ENCODE measurements at regions not wholly inside any gene's neighbourhood (a gene's known extent, or its start where the extent isn't known, plus 50 kb on each side); places are given as distances from the start of the nearest gene placed in this dataset.

- Histone ChIP-seq H3K27me3 (ENCODE audit: control insufficient read depth, extremely low read depth, insufficient read depth, low read length) (no peaks in the 10 kb centered on the region), H3K79me2 (ENCODE audit: control insufficient read depth, insufficient read depth, low read length) (no peaks in the 10 kb centered on the region), H3K4me3 (ENCODE audit: control insufficient read depth in 2 of 3, extremely low read depth in 1 of 3, insufficient read depth in 2 of 3, low read depth in 1 of 3, low read length in 3 of 3) (no peak overlapping the region), H2AFZ (ENCODE audit: control insufficient read depth, low read length) (no peak overlapping the region), H3K27ac (ENCODE audit: control insufficient read depth, insufficient read depth, low read length) (no peak overlapping the region), H3K9me3 (ENCODE audit: control insufficient read depth, low read depth, low read length) (no peaks in the 10 kb centered on the region), H3K9me1 (ENCODE audit: control insufficient read depth, extremely low read depth, insufficient read depth, low read length) (no peaks in the 10 kb centered on the region), H4K20me1 (ENCODE audit: control insufficient read depth, extremely low read depth, insufficient read depth, low read length) (no peaks in the 10 kb centered on the region), H3K36me3 (ENCODE audit: control insufficient read depth in 2 of 2, extremely low read depth in 1 of 2, insufficient read depth in 2 of 2, low read length in 2 of 2) (no peaks in the 10 kb centered on the region), H3K4me1 (ENCODE audit: control insufficient read depth, extremely low read depth, insufficient read depth, low read length) (no peaks in the 10 kb centered on the region), H3K4me2 (ENCODE audit: control insufficient read depth, extremely low read depth, insufficient read depth, low read depth, low read length) (no peak overlapping the region), H3K9ac (ENCODE audit: control insufficient read depth, extremely low read depth, insufficient read depth, low read length) (no peak overlapping the region)
- dilution Hi-C loops (cut with MboI; ENCODE audit: extremely low pct_ligation_motif_present, low sequenced_read_pairs): no loop called here
- FAIRE-seq (no peak), DNase-seq (ENCODE audit: low read depth, low spot score) (no peak)
- TF ChIP-seq, protein P1, sequence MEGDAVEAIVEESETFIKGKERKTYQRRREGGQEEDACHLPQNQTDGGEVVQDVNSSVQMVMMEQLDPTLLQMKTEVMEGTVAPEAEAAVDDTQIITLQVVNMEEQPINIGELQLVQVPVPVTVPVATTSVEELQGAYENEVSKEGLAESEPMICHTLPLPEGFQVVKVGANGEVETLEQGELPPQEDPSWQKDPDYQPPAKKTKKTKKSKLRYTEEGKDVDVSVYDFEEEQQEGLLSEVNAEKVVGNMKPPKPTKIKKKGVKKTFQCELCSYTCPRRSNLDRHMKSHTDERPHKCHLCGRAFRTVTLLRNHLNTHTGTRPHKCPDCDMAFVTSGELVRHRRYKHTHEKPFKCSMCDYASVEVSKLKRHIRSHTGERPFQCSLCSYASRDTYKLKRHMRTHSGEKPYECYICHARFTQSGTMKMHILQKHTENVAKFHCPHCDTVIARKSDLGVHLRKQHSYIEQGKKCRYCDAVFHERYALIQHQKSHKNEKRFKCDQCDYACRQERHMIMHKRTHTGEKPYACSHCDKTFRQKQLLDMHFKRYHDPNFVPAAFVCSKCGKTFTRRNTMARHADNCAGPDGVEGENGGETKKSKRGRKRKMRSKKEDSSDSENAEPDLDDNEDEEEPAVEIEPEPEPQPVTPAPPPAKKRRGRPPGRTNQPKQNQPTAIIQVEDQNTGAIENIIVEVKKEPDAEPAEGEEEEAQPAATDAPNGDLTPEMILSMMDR (optimal IDR thresholded peaks at IDR 0.05 in 1 of 3, IDR thresholded peaks at IDR 0.05 in 1 of 3, conservative IDR thresholded peaks at IDR 0.05 in 1 of 3; ENCODE audit: extremely low read depth in 1 of 3, insufficient read depth in 2 of 3, low read length in 3 of 3): no peak
- TF ChIP-seq EZH2 (IDR thresholded peaks at IDR 0.05; ENCODE audit: low read length): no peak
Measured at GRCh38 chr2:221816566-221816965, 244.5 kb upstream of the EPHA4 start.

GRCh38 chr2:221810650-221811049 lies 238.5 kb upstream of the EPHA4 start:
- Histone ChIP-seq H4K20me1 (ENCODE audit: control insufficient read depth, extremely low read depth, insufficient read depth, low read length) (no peaks in the 10 kb centered on the region), H3K4me1 (ENCODE audit: control insufficient read depth, extremely low read depth, insufficient read depth, low read length) (no peaks in the 10 kb centered on the region), H3K79me2 (ENCODE audit: control insufficient read depth, insufficient read depth, low read length) (no peaks in the 10 kb centered on the region), H3K4me2 (ENCODE audit: control insufficient read depth, extremely low read depth, insufficient read depth, low read depth, low read length) (no peak overlapping the region), H3K27me3 (ENCODE audit: control insufficient read depth, extremely low read depth, insufficient read depth, low read length) (no peaks in the 10 kb centered on the region), H3K9me3 (ENCODE audit: control insufficient read depth, low read depth, low read length) (no peaks in the 10 kb centered on the region), H3K9ac (ENCODE audit: control insufficient read depth, extremely low read depth, insufficient read depth, low read length) (no peak overlapping the region), H3K9me1 (ENCODE audit: control insufficient read depth, extremely low read depth, insufficient read depth, low read length) (no peaks in the 10 kb centered on the region), H3K27ac (ENCODE audit: control insufficient read depth, insufficient read depth, low read length) (no peak overlapping the region), H3K4me3 (ENCODE audit: control insufficient read depth in 2 of 3, extremely low read depth in 1 of 3, insufficient read depth in 2 of 3, low read depth in 1 of 3, low read length in 3 of 3) (no peak overlapping the region), H3K36me3 (ENCODE audit: control insufficient read depth in 2 of 2, extremely low read depth in 1 of 2, insufficient read depth in 2 of 2, low read length in 2 of 2) (no peaks in the 10 kb centered on the region), H2AFZ (ENCODE audit: control insufficient read depth, low read length) (no peak overlapping the region)
- TF ChIP-seq, protein P1 (optimal IDR thresholded peaks at IDR 0.05 in 1 of 3, IDR thresholded peaks at IDR 0.05 in 1 of 3, conservative IDR thresholded peaks at IDR 0.05 in 1 of 3; ENCODE audit: extremely low read depth in 1 of 3, insufficient read depth in 2 of 3, low read length in 3 of 3): no peak
- no peak for TF ChIP-seq EZH2 (IDR thresholded peaks at IDR 0.05; ENCODE audit: low read length)
- dilution Hi-C loops (cut with MboI; ENCODE audit: extremely low pct_ligation_motif_present, low sequenced_read_pairs): no loop called here
- no peak for FAIRE-seq
- no peak for DNase-seq (ENCODE audit: low read depth, low spot score)

All from keratinocyte (primary cell).